BJ (cell line): ENCODE measurements at regions not wholly inside any gene's neighbourhood (a gene's known extent, or its start where the extent isn't known, plus 50 kb on each side); places are given as distances from the start of the nearest gene placed in this dataset.
"Not testable (repeated sequence)": the region's sequence is repeated elsewhere in the genome, so short reads cannot be mapped to it uniquely, and the experiment has no call there.

ENCODE experiments used
- CTCF ChIA-PET: fragments of 350-600 bp; formaldehyde crosslinking; extraction: SDS; loops from one replicate; lab custom pipeline; 2021; ENCODE audit warnings: antibody characterized with exemption, inconsistent platforms; lab: Yijun Ruan, JAX
- POLR2A ChIA-PET: fragments of 300-600 bp; sonication (Branson Sonifier 250); formaldehyde crosslinking; extraction: SDS; loops from one replicate; lab custom pipeline; 2021; ENCODE audit warnings: antibody characterized with exemption; lab: Charles Lee
- DNase-seq: peaks from one replicate; pipeline ENCODE4 v3.0.0-alpha.2; 2011; ENCODE audit warnings: low read depth
- H3K27me3 ChIP-seq: 2 replicates; pipeline ENCODE4 v1.6.0; 2011; ENCODE audit warnings: low read length; ENCODE audit not compliant: control insufficient read depth, insufficient read depth
- H3K36me3 ChIP-seq: 2 replicates; pipeline ENCODE4 v1.5.1; 2011; ENCODE audit warnings: low read length; ENCODE audit not compliant: control insufficient read depth, insufficient read depth
- H3K4me3 ChIP-seq: 2 replicates; pipeline ENCODE4 v1.5.1; 2011; ENCODE audit warnings: low read depth, mild to moderate bottlenecking, control low read depth, low read length
- CTCF ChIP-seq: IDR thresholded peaks from 2 replicates; pipeline ENCODE4 v1.5.1; 2011; ENCODE audit warnings: low read depth, mild to moderate bottlenecking, control low read depth, inconsistent platforms, low read length, moderate library complexity; ENCODE audit not compliant: insufficient read depth

GRCh38 chr6:160881148-160881808 is 110.3 kb upstream of the MAP3K4 start:
- DNase-seq: no peak
- Histone ChIP-seq H3K27me3 (no peaks in the 10 kb centered on the region), H3K36me3 (no peaks in the 10 kb centered on the region), H3K4me3 (no peak overlapping the region)
- POLR2A ChIA-PET: no interaction called here
- TF ChIP-seq CTCF: no peak
- CTCF ChIA-PET: no interaction called here

DNA sequence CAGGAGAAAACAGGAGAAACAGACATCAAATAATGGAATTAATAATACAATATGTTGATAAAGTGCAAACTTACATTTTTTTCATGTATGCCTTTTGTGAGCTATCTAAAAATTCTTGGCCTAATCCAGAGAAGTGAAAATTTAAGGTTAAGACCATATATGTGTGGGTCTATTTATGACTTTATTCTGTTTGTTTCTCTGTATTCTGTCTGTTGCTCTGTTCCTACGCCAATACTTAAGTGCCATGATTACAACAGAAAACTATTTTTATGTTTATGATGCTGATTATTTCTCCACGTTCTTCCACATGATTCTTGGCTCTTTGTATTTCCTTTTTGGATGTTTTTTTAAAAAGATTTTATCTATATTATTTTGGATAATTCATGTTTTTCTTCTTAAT is 109.6 kb upstream of the MAP3K4 start:
- CTCF ChIA-PET: no interaction called here
- H3K27me3 ChIP-seq: no peaks in the 10 kb centered on the region
- POLR2A ChIA-PET: no interaction called here
- H3K4me3 ChIP-seq: no peak overlapping the region
- H3K36me3 ChIP-seq: no peaks in the 10 kb centered on the region
- DNase-seq: no peak
- no peak for TF ChIP-seq CTCF

- CTCF ChIA-PET: no interaction called here
- Histone ChIP-seq H3K27me3 (no peaks in the 10 kb centered on the region), H3K4me3 (no peak overlapping the region), H3K36me3 (no peaks in the 10 kb centered on the region)
- DNase-seq: no peak
- POLR2A ChIA-PET: no interaction called here
- TF ChIP-seq CTCF: no peak
Observed at GRCh38 chr6:160882791-160883279, 108.7 kb upstream of the MAP3K4 start.

DNA sequence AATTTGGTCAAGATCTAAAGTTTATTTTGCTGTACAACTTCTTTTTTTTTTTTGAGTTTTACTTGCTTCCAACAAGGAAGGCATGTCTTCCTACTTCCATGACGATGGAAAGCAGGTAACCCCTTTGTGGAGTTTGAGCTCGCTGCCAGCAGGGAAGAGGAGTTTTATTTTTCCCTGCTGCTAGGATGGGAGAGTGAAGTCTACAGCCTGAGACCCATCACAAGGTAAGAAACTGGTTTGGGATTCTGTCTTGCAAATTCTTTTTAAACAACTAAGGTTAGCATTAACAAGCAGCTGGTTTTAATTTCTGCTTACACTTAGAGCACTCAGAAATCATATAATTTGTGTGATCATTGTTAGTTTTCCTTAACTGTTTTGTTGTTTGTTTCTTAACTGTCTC is 108.0 kb upstream of the MAP3K4 start:
- TF ChIP-seq CTCF: no peak
- ChIA-PET POLR2A (no interaction called here), CTCF (interaction anchor here (0.9 kb wide), 1 partner anchor 47 kb away, joined by 4 read pairs; no protein-coding TSS in a partner anchor)
- no peaks in the 10 kb centered on the region for H3K36me3 ChIP-seq
- DNase-seq: no peak
- H3K27me3 ChIP-seq: no peaks in the 10 kb centered on the region
- no peak overlapping the region for H3K4me3 ChIP-seq

DNA sequence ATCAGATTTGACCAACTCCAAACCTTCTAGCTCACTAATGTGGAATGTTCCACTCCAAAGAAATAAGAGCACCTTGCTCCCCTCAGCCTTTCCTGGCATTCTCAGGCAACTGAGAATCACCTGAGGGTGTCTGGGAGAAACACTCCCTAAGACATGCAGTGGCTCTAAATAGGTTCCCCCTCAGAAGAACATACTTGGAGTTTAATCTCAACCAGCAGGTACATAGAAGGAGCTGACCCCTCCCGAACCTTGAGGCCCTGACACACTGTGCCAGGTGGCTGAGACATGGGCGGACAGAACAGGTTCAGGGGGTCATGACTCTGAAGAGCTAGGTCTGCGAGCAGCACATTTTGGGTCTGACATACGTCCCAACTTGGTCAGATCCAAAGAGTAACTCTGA is 107.6 kb upstream of the MAP3K4 start:
- H3K4me3 ChIP-seq: no peak overlapping the region
- ChIA-PET CTCF (interaction anchor here (0.9 kb wide), 1 partner anchor 47 kb away, joined by 4 read pairs; no protein-coding TSS in a partner anchor), POLR2A (no interaction called here)
- H3K27me3 ChIP-seq: no peaks in the 10 kb centered on the region
- H3K36me3 ChIP-seq: no peaks in the 10 kb centered on the region
- no peak for DNase-seq
- TF ChIP-seq CTCF: no peak

DNA sequence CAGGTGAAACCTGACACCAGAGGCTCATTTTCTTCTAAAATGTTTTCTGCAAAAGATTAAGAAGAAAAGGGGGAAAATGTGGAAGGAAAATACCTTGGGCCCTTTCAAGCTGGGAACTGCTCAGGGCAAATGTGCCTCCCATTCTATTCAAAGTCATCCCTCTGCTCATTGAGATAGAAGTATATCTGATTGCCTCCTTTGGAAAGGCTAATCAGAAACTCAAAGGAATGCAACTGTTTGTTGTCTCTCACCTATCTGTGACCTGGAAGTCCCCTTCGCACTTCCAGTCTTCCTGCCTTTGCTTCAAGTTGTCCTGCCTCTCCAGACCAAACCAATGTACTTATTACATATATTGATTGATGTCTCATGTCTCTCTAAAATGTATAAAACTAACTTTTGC is 102.4 kb upstream of the MAP3K4 start:
- H3K36me3 ChIP-seq, CTCF ChIA-PET, POLR2A ChIA-PET, H3K4me3 ChIP-seq, DNase-seq, H3K27me3 ChIP-seq: not testable (repeated sequence)
